M059J (cell line): ENCODE measurements at regions not wholly inside any gene's neighbourhood (a gene's known extent, or its start where the extent isn't known, plus 50 kb on each side); places are given as distances from the start of the nearest gene placed in this dataset.

Experiments used
- DNase-seq: peaks from one replicate; pipeline ENCODE4 v3.0.0-alpha.2; 2012; ENCODE audit warnings: low read depth

- no peak for DNase-seq
Observed at GRCh38 chr15:73803806-73804205, 50.7 kb upstream of the INSYN1 start.

GRCh38 chr15:73805504-73806089, 52.4 kb upstream of the INSYN1 start:
- no peak for DNase-seq

- no peak for DNase-seq
Observed at GRCh38 chr15:73806698-73807483, 53.7 kb upstream of the INSYN1 start.

GRCh38 chr15:73807865-73808264, 54.7 kb upstream of the INSYN1 start:
- no peak for DNase-seq

GRCh38 chr15:73809728-73810501, 56.8 kb upstream of the INSYN1 start:
- peak; percentile 51 for DNase-seq

- DNase-seq: no peak
Observed at GRCh38 chr15:73812806-73813465, 59.8 kb upstream of the INSYN1 start.

GRCh38 chr15:73813589-73813988, 59.8 kb upstream of the TBC1D21 start:
- no peak for DNase-seq

- no peak for DNase-seq
Observed at GRCh38 chr15:73818308-73818985, 54.9 kb upstream of the TBC1D21 start.

GRCh38 chr15:73821181-73821580, 52.2 kb upstream of the TBC1D21 start:
- DNase-seq: no peak

- peak; percentile 10 for DNase-seq
Observed at GRCh38 chr15:73822998-73823397, 50.4 kb upstream of the TBC1D21 start.
